ENCODE measurements at regions not wholly inside any gene's neighbourhood (a gene's known extent, or its start where the extent isn't known, plus 50 kb on each side); places are given as distances from the start of the nearest gene placed in this dataset.
"Not testable (repeated sequence)": the region's sequence is repeated elsewhere in the genome, so short reads cannot be mapped to it uniquely, and the experiment has no call there.

DNA sequence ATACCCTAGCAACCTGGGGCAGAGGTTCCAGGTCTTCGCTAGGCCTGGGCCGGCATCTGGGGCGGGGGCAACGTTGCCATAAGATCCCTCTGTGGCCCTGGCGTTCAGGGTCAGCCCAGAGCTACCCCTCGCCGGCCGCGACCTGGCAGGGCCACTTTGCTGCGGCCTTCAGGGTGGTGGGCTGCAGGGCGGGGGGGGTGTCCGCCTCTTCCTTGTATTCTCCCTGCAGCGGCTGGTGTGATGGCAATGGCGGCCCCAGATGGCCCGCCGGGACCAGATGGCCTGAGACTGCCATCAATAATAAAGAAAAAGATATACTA lies 539.2 kb upstream of the POT1 start:
- DNase-seq, result no peak
- in situ Hi-C loops (cut with HindIII; ENCODE audit: low pct_ligation_motif_present, low pct_unique_long_range_greater_than_20kb, low sequenced_read_pairs), result no loop called here

DNA sequence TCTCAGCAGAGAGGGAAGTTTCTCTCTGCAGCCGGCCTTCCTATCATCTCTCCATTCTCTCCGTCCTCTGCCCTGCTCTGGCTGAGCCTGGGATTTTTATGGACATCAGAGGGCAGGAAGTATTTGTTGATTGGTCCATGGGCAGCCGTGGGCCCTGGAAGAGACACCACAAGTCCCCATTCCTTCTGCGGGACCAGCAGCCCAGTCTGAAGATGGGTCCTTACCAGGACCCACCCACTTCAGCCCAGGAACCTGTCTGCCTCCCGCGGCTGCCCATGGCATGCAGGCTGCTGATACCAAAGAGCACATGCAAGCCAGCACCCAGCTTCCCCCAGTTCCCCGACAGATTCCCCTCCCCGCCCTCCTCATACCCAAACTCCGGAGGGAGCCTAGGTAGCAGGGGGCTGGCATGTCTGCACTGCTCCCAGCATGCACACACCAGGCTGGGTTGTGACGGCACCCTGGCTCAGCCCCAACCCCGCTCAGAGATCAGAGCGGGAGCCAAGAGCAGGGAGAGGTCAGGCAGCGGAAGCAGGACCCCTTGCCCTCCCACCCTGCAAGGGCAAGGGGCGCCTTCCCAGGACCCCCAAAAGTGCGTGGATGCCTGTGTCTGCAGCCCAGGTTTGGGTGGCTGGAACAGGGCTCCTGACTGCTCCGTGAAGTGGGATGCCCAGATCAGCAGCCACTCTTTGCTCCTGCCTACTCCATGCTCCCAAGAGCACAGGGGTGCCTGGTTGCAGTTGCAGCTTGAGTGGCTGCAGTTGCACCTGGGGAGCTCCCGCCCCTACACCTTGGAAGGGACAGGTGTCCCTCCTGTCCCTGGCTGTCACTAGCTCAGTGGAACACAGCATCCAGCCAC lies 538.6 kb upstream of the POT1 start:
- no peak for DNase-seq
- in situ Hi-C loops (cut with HindIII; ENCODE audit: low pct_ligation_motif_present, low pct_unique_long_range_greater_than_20kb, low sequenced_read_pairs), result no loop called here

DNA sequence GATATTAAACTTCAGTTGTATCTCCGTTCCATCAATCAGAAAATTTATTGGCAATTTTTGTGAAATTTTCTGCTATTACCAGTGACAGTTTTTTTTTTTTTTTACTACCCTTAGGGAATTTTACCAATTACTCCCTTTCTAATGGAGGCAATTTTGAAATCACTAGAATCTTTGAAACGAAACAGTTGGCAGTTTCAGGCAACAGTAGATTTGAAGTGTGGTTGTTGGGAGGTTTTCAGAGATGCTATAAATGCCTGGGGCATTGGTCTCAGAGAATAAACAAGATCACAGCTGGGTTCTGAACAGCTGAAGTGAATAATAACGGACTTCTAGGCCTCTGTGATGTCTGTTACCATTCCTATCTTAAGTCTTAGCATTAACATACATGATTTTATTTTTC lies 535.9 kb upstream of the POT1 start:
- in situ Hi-C loops (cut with HindIII; ENCODE audit: low pct_ligation_motif_present, low pct_unique_long_range_greater_than_20kb, low sequenced_read_pairs), result no loop called here
- no peak for DNase-seq

DNA sequence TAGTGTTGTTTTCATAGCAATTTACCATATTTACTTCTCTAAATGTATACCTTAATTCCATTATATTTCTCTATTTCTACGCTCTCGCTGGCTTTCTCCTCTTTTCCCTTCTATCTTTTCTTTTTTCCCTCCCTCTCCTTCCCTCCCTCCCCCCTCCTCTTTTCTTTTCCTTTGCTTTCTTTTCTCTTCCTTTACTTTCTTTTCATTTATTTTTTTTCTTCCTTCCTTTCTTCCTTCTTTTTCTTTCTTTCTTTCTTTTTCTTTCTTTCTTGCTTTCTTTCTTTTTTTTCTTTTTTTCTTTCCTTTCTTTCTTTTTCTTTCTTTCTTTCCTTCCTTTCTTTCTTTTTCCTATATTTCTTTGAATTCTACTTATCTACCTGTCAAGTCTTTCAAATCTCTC lies 533.0 kb upstream of the POT1 start:
- no peak for DNase-seq
- in situ Hi-C loops (cut with HindIII; ENCODE audit: low pct_ligation_motif_present, low pct_unique_long_range_greater_than_20kb, low sequenced_read_pairs), result no loop called here

DNA sequence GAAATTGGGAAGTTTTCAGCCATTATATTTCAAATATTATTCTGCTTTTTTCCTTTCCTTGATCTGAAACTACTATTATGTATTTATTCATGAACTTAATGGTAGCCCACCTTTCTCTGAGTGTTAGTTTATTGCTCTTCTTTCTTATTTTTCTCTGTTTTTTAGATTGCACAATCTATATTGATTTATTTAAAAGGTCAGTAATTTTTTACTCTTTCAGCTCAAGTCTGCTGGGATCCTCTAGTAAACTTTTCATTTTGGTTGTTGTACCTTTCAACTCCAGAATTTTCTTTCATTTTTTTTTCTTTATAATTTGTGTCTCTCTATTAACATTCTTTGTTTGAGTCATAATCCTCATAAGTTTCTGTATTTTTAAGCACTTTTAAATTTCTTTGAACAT lies 529.4 kb upstream of the POT1 start:
- in situ Hi-C loops (cut with HindIII; ENCODE audit: low pct_ligation_motif_present, low pct_unique_long_range_greater_than_20kb, low sequenced_read_pairs), result no loop called here
- no peak for DNase-seq

DNA sequence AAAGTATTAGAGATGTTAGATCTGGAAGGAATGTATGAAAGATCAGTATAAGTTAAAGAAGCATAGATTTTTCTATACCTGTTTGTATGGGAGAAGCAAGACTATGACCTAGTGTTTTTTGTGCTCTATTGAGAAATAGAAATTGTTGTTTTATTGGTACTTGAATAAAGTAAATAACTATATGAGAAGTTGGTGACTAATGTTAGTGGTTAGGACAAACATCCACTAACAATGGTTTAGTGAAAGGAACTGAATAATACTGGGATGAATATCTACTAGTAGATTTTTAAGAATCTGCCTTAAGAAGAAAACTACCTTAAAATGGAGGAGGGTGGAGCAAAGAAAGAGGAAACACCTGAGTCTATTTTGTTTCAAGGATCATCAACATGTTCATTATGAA lies 521.1 kb upstream of the POT1 start:
- DNase-seq, result no peak
- in situ Hi-C loops (cut with HindIII; ENCODE audit: low pct_ligation_motif_present, low pct_unique_long_range_greater_than_20kb, low sequenced_read_pairs), result no loop called here

DNA sequence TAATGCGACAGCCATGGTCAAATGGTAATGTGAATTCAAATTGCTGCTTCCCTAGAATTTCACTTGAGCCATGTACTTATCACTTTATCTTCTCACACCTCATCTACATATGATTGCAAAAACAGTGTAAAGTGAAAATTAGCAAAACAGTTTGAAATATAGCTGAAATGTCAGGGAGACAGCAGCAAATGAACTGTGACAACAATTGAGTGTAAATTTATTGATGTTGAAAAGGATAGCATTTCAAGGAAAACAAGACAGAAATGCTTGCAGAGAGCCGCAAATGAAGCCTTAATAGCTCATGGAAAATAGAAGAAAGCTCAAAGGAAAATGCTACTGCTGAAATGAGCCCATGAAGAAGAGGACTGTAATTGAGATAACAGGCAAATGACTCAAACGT lies 516.2 kb upstream of the POT1 start:
- no peak for DNase-seq
- in situ Hi-C loops (cut with HindIII; ENCODE audit: low pct_ligation_motif_present, low pct_unique_long_range_greater_than_20kb, low sequenced_read_pairs), result no loop called here

DNA sequence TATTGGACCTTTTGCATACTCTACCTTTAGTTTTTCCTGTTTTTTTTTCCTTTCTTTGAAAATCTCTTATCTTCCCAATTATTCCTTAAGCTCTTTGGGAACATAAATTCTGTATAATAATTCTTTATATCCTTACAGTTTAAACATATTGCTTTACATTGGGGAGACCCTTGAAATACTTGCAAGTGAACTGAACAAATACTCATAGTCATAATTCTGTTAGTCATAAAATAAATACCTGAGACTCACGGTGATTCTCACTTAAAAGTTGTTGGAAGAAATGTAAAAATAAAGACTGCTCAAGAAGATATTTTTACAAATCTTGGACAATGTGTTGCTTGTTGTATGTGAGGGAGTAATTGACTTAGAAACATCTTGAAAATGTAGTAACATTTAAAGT lies 515.2 kb upstream of the POT1 start:
- in situ Hi-C loops (cut with HindIII; ENCODE audit: low pct_ligation_motif_present, low pct_unique_long_range_greater_than_20kb, low sequenced_read_pairs), result no loop called here
- DNase-seq, result no peak

DNA sequence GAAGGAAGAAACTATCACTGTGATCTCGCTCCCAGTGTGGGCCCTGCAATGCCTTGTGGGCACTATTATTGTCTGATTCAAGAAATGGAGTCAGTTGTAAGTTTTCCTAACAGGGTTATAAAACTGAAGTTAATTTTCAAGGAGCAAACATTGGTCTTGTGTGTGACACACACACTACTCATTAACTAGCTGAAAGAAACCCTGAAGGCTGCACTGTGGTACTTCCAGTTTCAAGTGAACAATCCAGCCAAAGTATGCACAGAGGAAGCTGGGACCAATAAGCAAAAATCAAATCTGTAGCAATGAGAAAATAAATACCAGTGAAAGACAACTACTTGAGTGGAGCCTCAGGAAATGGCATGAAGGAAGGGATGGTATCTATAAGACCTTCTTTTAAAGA lies 506.6 kb upstream of the POT1 start:
- peak; percentile 63 for DNase-seq
- in situ Hi-C loops (cut with HindIII; ENCODE audit: low pct_ligation_motif_present, low pct_unique_long_range_greater_than_20kb, low sequenced_read_pairs), result no loop called here

DNA sequence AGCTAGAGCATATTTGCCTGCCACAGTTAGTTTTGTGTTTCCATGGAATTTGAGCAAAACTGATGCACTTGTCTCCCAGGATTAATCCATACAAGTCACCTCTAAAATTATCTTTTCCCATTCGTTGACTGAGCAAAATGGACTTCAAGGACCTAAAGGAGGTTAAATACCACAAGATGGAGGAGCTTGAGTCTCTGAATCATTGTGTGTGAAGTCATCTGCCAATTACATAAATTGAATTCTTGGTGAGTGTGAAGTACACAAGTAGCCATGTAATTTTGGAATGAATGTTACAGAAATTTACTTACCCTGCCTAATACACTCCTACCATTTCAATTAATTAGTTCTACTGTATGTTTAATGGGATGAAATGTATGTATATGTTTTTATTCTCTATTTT lies 501.7 kb upstream of the POT1 start:
- in situ Hi-C loops (cut with HindIII; ENCODE audit: low pct_ligation_motif_present, low pct_unique_long_range_greater_than_20kb, low sequenced_read_pairs), result no loop called here

DNA sequence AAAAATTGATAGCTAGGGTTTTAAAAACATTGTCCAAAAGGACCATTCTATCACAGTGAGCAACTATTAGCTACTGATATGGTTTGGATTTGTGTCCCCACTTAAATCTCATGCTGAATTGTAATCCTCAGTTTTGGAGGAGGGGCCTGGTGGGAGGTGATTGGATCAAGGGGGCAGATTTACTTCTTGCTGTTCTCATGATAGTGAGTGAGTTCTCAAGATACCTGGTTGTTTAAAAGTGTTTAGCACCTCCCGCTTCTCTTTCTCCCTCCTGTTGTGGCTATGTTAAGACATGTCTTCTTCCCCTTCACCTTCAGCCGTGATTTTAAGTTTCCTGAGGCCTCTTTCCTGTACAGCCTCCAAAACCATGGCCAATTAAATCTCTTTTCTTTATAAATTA lies 500.4 kb upstream of the POT1 start:
- no peak for DNase-seq

More for the DNA sequence above, 501.7 kb upstream of the POT1 start:
- no peak for DNase-seq

DNA sequence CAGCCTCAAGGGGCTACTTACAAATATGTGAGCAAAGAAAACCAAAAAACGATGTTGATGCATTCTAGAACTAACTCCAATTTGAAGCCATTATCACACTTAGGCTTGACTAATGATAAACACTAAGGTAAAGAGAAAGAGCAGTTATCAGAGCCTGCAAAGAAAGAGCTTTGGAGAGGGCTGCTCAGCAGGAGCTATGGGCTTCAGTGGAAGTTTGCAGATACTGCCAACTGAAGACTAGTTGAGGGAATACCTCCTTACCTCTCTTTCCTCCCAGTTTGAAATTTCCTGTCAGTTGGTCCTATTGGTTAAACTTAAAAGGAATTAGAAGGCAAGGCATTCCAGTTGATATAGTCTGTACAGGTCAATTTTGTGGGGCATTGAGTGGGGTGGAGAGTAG lies 498.1 kb upstream of the POT1 start:
- DNase-seq, result no peak
- in situ Hi-C loops (cut with HindIII; ENCODE audit: low pct_ligation_motif_present, low pct_unique_long_range_greater_than_20kb, low sequenced_read_pairs), result no loop called here

More for the DNA sequence above, 500.4 kb upstream of the POT1 start:
- in situ Hi-C loops (cut with HindIII; ENCODE audit: low pct_ligation_motif_present, low pct_unique_long_range_greater_than_20kb, low sequenced_read_pairs), result no loop called here

DNA sequence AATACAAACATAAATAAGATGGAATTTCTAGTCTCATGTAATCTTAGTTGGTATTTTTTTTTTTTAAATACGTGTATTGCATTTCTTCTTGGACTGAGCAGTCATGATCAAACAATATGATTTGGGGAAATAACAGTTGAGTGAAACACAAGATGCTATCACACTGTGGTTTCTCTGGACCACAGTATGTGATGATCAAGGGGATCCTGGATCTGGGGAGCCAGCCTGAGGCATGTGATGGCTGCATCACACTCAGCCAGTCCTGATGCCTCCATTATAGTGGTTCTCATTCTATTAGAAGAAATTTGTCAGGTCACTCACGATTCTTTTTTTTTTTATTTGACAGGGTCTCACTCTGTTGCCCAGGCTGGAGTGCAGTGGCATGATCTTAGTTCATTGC lies 495.9 kb upstream of the POT1 start:
- DNase-seq, result no peak
- in situ Hi-C loops (cut with HindIII; ENCODE audit: low pct_ligation_motif_present, low pct_unique_long_range_greater_than_20kb, low sequenced_read_pairs), result no loop called here

DNA sequence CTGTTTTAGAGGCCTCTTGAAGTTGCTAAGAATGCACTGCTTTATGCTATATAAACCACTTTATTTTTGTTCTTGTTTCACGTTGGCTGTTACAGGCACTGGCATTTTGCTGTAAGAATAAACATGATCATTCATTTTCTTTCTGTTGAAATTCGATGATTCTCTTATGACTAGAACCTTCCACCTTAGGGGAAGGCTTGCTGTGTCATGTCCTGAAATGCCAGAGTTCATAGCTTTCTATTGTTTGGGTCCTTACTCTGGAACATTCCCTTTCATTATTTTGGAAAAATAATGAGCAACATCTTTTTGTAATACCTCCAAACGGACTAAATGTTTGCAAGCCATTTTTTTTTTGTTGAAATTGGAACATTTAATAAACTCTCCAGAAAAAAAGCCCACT lies 495.1 kb upstream of the POT1 start:
- no peak for DNase-seq
- in situ Hi-C loops (cut with HindIII; ENCODE audit: low pct_ligation_motif_present, low pct_unique_long_range_greater_than_20kb, low sequenced_read_pairs), result no loop called here

DNA sequence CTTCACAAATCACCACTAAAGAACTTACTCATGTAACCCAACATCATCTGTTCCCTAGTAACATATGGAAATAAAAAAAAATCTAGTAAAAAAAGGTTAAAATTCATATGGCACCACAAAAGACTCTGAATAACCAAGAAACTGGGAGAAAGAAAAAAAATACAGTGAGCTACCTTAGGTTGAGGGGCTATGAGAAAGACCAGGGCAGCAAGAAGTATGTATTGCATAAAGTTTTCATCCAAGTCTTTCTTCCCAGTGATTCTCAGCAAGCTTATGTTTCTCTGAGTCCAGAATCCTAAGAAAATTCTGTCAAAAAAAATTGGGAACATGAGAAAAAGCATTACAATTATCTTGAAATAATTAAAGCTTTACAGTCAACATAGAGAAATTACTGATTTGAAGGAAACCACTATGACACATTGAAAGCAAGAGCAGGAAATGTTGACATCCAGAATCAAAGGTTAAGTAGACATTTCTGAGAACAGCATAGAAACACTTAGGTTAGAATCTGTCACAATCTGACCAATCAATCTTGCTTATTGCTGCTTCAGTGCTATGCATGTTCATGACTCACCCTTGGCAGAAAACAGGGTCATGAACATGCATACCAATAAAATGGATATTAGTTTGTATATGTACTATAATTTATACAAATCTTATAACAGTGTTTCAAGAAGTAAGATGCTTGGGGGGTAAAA lies 494.0 kb upstream of the POT1 start:
- peak; percentile 37 for DNase-seq
- in situ Hi-C loops (cut with HindIII; ENCODE audit: low pct_ligation_motif_present, low pct_unique_long_range_greater_than_20kb, low sequenced_read_pairs), result no loop called here

DNA sequence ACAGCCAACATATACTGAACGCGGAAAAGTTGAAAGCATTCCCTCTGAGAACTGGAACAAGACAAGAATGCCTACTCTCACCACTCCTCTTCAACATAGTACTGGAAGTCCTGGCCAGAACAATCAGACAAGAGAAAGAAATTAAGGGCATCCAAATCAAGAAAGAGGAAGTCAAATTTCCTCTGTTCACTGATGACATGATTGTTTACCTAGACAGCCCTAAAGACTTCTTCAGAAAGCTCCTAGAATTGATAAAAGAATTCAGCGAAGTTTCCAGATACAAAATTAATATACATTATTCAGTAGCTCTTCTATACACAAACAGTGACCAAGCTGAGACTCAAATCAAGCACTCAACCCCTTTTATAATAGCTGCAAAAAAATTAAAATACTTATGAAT lies 491.8 kb upstream of the POT1 start:
- DNase-seq; in situ Hi-C loops (cut with HindIII; ENCODE audit: low pct_ligation_motif_present, low pct_unique_long_range_greater_than_20kb, low sequenced_read_pairs): not testable (repeated sequence)

DNA sequence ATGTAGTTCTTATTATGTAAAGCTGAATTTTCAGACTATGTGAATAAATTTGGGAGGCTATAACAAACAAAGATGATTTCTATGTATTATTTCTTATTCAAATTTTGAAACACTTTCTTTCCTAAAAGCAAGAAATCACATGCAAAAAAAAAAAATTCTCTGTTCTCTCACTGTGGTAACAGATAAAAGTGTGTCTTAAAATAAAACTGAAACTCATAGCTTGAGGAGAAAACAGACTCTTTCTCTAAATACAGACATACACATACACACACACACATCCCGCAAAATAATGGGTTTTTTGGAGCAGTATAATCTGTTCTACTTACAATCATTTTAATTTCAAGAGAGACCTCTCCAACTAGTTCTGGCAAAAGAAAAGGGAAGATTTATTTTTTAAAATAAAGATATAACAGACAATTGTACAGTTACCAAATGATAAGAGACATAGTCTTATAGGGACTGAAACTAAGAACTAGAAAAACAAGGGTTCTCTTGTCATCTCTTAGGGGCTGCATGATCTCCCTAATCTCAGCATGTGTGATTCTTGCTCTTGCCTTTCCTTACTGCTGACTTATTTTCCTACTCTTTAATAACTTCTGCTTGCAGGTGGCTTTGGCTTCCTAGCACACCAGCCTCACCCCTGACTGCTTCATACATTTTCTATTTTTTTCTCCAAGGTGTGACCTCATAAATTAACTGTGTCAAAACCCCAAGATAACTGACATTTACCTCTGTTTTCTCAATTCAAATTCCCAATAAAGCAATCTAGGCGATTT lies 483.5 kb upstream of the POT1 start:
- DNase-seq, result no peak
- in situ Hi-C loops (cut with HindIII; ENCODE audit: low pct_ligation_motif_present, low pct_unique_long_range_greater_than_20kb, low sequenced_read_pairs), result no loop called here

DNA sequence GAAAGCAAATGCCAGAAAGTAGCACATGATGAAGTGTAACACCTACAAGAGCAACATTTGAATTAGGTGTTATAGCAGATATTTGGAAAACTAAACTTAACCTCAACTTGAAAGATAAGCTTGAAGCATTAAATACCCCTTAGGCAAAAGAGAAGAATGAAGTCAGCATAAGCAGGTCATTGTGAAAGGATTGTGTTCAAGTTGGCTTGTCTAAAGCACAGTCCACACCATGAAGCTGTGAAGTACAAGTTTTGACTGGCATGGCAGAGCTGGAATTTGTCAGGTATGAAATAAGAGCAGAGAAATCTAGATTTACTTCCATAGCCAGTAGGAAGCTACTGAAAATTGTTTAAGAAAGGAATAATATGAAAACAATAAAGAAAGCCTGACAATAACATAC lies 480.3 kb upstream of the POT1 start:
- in situ Hi-C loops (cut with HindIII; ENCODE audit: low pct_ligation_motif_present, low pct_unique_long_range_greater_than_20kb, low sequenced_read_pairs), result no loop called here
- DNase-seq, result no peak

DNA sequence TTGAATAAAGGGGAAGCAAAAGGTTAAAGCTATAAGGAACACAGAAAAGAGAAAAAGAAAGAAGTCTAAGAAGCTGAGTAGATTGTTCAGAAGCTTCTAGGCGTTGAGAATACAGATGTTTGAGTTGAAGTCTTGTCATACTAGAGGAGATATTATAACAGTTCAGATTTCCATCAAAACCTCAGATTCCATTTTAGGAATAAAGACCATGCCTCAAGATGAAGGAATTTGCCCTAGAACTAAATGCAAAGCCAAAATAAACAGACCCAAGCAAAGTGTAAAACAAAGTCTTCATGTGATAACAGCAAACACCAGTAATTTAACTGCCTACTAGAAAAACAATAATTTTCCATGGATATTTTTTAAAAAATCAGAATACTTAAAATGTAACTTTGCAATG lies 476.5 kb upstream of the POT1 start:
- DNase-seq, result no peak
- in situ Hi-C loops (cut with HindIII; ENCODE audit: low pct_ligation_motif_present, low pct_unique_long_range_greater_than_20kb, low sequenced_read_pairs), result no loop called here

DNA sequence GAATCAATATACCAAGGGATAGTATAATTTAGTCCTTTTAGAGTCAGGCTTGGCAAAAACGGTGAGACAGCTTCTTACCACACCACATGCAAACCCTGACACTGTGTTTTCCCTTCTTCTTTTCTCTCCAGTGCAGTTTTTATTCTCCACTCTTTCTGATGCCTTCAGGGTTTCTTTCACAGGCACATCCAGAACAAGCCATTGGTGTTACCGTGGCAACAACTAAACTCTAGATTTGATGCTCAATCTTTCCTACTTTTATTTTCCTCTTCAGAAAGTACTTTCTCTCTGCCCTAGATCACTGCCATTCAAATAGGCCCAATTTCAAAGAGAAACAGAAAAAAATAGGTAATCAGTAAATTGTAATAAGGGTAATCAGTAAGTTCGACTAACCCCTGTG lies 469.8 kb upstream of the POT1 start:
- DNase-seq, result no peak
- in situ Hi-C loops (cut with HindIII; ENCODE audit: low pct_ligation_motif_present, low pct_unique_long_range_greater_than_20kb, low sequenced_read_pairs), result no loop called here

Measured in ACHN (cell line).